GM23338 (cell line): ENCODE measurements at regions not wholly inside any gene's neighbourhood (a gene's known extent, or its start where the extent isn't known, plus 50 kb on each side); places are given as distances from the start of the nearest gene placed in this dataset.

ENCODE experiments used
- ATAC-seq: fragments of 200-7000 bp; cut with Tn5 transposase; 3 replicates; pipeline ENCODE4 v1.9.1; 2020
- DNase-seq: peaks from one replicate; pipeline ENCODE4 v3.0.0-alpha.2; 2015; ENCODE audit warnings: low spot score
- H2AFZ ChIP-seq: fragments of 200-600 bp; sonication (generic); 2 replicates; pipeline ENCODE4 v1.8.0; 2016; ENCODE audit warnings: antibody characterized with exemption, mild to moderate bottlenecking, moderate library complexity
- H3F3A ChIP-seq: fragments of 200-600 bp; sonication (generic); replicated peaks from 2 replicates; pipeline ENCODE4 v1.8.0; 2017; ENCODE audit warnings: antibody characterized with exemption, mixed run types, low read depth
- H3K27ac ChIP-seq: fragments of 200-600 bp; sonication (generic); 2 replicates; pipeline ENCODE4 v1.6.1; 2016; ENCODE audit warnings: low read depth
- H3K27me3 ChIP-seq: fragments of 200-600 bp; sonication (generic); 2 replicates; pipeline ENCODE4 v1.8.0; 2016; ENCODE audit warnings: mild to moderate bottlenecking, mixed run types, moderate library complexity; ENCODE audit not compliant: insufficient read depth
- H3K36me3 ChIP-seq: fragments of 200-600 bp; sonication (generic); 2 replicates; pipeline ENCODE4 v1.8.0; 2016; ENCODE audit warnings: mild to moderate bottlenecking; ENCODE audit not compliant: insufficient read depth
- H3K4me1 ChIP-seq: fragments of 200-600 bp; sonication (generic); 2 replicates; pipeline ENCODE4 v1.8.0; 2016; ENCODE audit warnings: mild to moderate bottlenecking, moderate library complexity; ENCODE audit not compliant: insufficient read depth
- H3K4me2 ChIP-seq: fragments of 200-600 bp; sonication (generic); 2 replicates; pipeline ENCODE4 v1.7.1; 2017; ENCODE audit warnings: mixed run types
- H3K4me3 ChIP-seq: fragments of 200-600 bp; sonication (generic); 2 replicates; pipeline ENCODE4 v1.6.1; 2016; ENCODE audit warnings: mixed run types
- H3K79me2 ChIP-seq: fragments of 200-600 bp; sonication (generic); replicated peaks from 2 replicates; pipeline ENCODE4 v1.8.0; 2017; ENCODE audit warnings: mild to moderate bottlenecking; ENCODE audit not compliant: insufficient read depth
- H3K9me2 ChIP-seq: fragments of 200-600 bp; sonication (generic); 2 replicates; pipeline ENCODE4 v1.8.0; 2017; ENCODE audit not compliant: insufficient read depth
- H4K20me1 ChIP-seq: fragments of 200-600 bp; sonication (generic); replicated peaks from 2 replicates; pipeline ENCODE4 v1.8.0; 2017; ENCODE audit warnings: mild to moderate bottlenecking; ENCODE audit not compliant: insufficient read depth
- H3K27ac Mint-ChIP-seq: 2 replicates; pipeline ENCODE4 v1.8.0; 2020; ENCODE audit warnings: inconsistent platforms, mild to moderate bottlenecking, moderate library complexity, mixed read lengths
- H3K27me3 Mint-ChIP-seq: 3 replicates; pipeline ENCODE4 v1.8.0; 2022; ENCODE audit warnings: low read depth, mild to moderate bottlenecking, moderate library complexity, mixed read lengths, inconsistent platforms; ENCODE audit not compliant: insufficient read depth, poor library complexity
- H3K36me3 Mint-ChIP-seq: 3 replicates; pipeline ENCODE4 v1.8.0; 2021; ENCODE audit warnings: low read depth, mild to moderate bottlenecking, inconsistent platforms, moderate library complexity, mixed read lengths
- H3K4me1 Mint-ChIP-seq: 3 replicates; pipeline ENCODE4 v1.8.0; 2020; ENCODE audit warnings: mild to moderate bottlenecking, inconsistent platforms, mixed read lengths
- H3K4me3 Mint-ChIP-seq: 3 replicates; pipeline ENCODE4 v1.8.0; 2021; ENCODE audit warnings: moderate library complexity, mild to moderate bottlenecking, inconsistent platforms, mixed read lengths
- H3K9me3 Mint-ChIP-seq: 3 replicates; pipeline ENCODE4 v1.8.0; 2020; ENCODE audit warnings: moderate library complexity, mild to moderate bottlenecking, inconsistent platforms, mixed read lengths
- ETS1 ChIP-seq: IDR thresholded peaks from 2 replicates; pipeline ENCODE4 v1.6.1; 2016; ENCODE audit warnings: antibody characterized with exemption
- EZH2 ChIP-seq: fragments of 200-600 bp; sonication (generic); IDR thresholded peaks from one replicate; pipeline ENCODE4 v1.8.0; 2017; ENCODE audit warnings: antibody characterized with exemption, mild to moderate bottlenecking, low read depth; ENCODE audit not compliant: unreplicated experiment
- NANOG ChIP-seq: IDR thresholded peaks from 2 replicates; pipeline ENCODE4 v1.6.1; 2016; ENCODE audit warnings: antibody characterized with exemption, borderline replicate concordance
- POLR2AphosphoS5 ChIP-seq: IDR thresholded peaks from 2 replicates; pipeline ENCODE4 v1.6.1; 2016; ENCODE audit warnings: antibody characterized with exemption, low read depth
- STAT1 ChIP-seq: IDR thresholded peaks from one replicate; pipeline ENCODE4 v1.6.1; 2016; ENCODE audit warnings: antibody characterized with exemption; ENCODE audit not compliant: unreplicated experiment
- ZNF462 ChIP-seq: fragments of 250-450 bp; sonication (Bioruptor Pico); IDR thresholded peaks from 2 replicates; pipeline ENCODE4 v1.5.0; 2020; ENCODE audit warnings: mild to moderate bottlenecking, moderate library complexity

GRCh38 chr6:137272403-137272802, 53.2 kb upstream of the IFNGR1 start:
- no peak for ATAC-seq
- no peaks in the 10 kb centered on the region for H3K9me2 ChIP-seq
- H3K4me1 ChIP-seq, result no peaks in the 10 kb centered on the region
- H3K27me3 Mint-ChIP-seq, result no peaks in the 10 kb centered on the region
- no peak overlapping the region for H3K4me3 Mint-ChIP-seq
- no peak overlapping the region for H2AFZ ChIP-seq
- no peaks in the 10 kb centered on the region for H3K36me3 Mint-ChIP-seq
- H3K27ac ChIP-seq, result no peak overlapping the region
- peaks cover 4% of the 10 kb centered on the region; the same call in 2 of the 3 replicates for H3K4me1 Mint-ChIP-seq
- no peak for DNase-seq
- H3K36me3 ChIP-seq, result no peaks in the 10 kb centered on the region
- no peaks in the 10 kb centered on the region for H4K20me1 ChIP-seq
- no peaks in the 10 kb centered on the region for H3K9me3 Mint-ChIP-seq
- H3F3A ChIP-seq, result no peaks in the 10 kb centered on the region
- TF ChIP-seq NANOG (no peak), POLR2AphosphoS5 (no peak), ZNF462 (CRISPR knock-in tag) (no peak), ETS1 (no peak), EZH2 (no peak), STAT1 (no peak)
- H3K4me3 ChIP-seq, result no peak overlapping the region
- H3K79me2 ChIP-seq, result no peaks in the 10 kb centered on the region
- H3K27me3 ChIP-seq, result no peaks in the 10 kb centered on the region
- H3K27ac Mint-ChIP-seq, result no peak overlapping the region
- no peak overlapping the region for H3K4me2 ChIP-seq
